H9 (cell line): ENCODE measurements at regions not wholly inside any gene's neighbourhood (a gene's known extent, or its start where the extent isn't known, plus 50 kb on each side); places are given as distances from the start of the nearest gene placed in this dataset.

Experiments used
- DNase-seq: peaks from one replicate; pipeline ENCODE4 v3.0.0-alpha.2; 2017
- H2AFZ ChIP-seq: one replicate; pipeline ENCODE4 v1.6.1; 2013; ENCODE audit warnings: mild to moderate bottlenecking, low read length, control low read depth, moderate library complexity
- H2AK5ac ChIP-seq: 2 replicates; pipeline ENCODE4 v1.6.1; 2013; ENCODE audit warnings: low read length, control low read depth, mixed read lengths; ENCODE audit not compliant: insufficient read length
- H2BK120ac ChIP-seq: one replicate; pipeline ENCODE4 v1.6.1; 2013; ENCODE audit warnings: low read depth, mild to moderate bottlenecking, low read length, control low read depth, inconsistent platforms; ENCODE audit not compliant: poor library complexity, severe bottlenecking
- H2BK12ac ChIP-seq: 2 replicates; pipeline ENCODE4 v1.6.1; 2013; ENCODE audit warnings: low read length, control low read depth, mixed read lengths, low read depth; ENCODE audit not compliant: insufficient read length
- H2BK15ac ChIP-seq: 2 replicates; pipeline ENCODE4 v1.6.1; 2013; ENCODE audit warnings: low read depth, low read length, control low read depth
- H2BK20ac ChIP-seq: one replicate; pipeline ENCODE4 v1.6.1; 2013; ENCODE audit warnings: low read depth, mild to moderate bottlenecking, low read length, control low read depth, inconsistent platforms; ENCODE audit not compliant: poor library complexity, severe bottlenecking
- H2BK5ac ChIP-seq: 2 replicates; pipeline ENCODE4 v1.6.1; 2013; ENCODE audit warnings: low read length, control low read depth, mixed read lengths; ENCODE audit not compliant: insufficient read length
- H3K14ac ChIP-seq: 2 replicates; pipeline ENCODE4 v1.6.1; 2013; ENCODE audit warnings: low read length, control low read depth; ENCODE audit not compliant: insufficient read depth
- H3K18ac ChIP-seq: 2 replicates; pipeline ENCODE4 v1.6.1; 2013; ENCODE audit warnings: low read depth, mild to moderate bottlenecking, mixed read lengths, low read length, control low read depth; ENCODE audit not compliant: insufficient read length
- H3K23ac ChIP-seq: 2 replicates; pipeline ENCODE4 v1.6.1; 2013; ENCODE audit warnings: low read length, control low read depth, mixed read lengths, low read depth; ENCODE audit not compliant: insufficient read length
- H3K23me2 ChIP-seq: 2 replicates; pipeline ENCODE4 v1.6.1; 2013; ENCODE audit warnings: low read depth, mild to moderate bottlenecking, mixed read lengths, low read length, control low read depth; ENCODE audit not compliant: insufficient read length, poor library complexity, severe bottlenecking
- H3K27ac ChIP-seq: 2 replicates; pipeline ENCODE4 v1.5.1; 2013; ENCODE audit warnings: low read length, control low read depth, mixed read lengths, low read depth; ENCODE audit not compliant: insufficient read length
- H3K27me3 ChIP-seq: 2 replicates; pipeline ENCODE4 v1.6.1; 2013; ENCODE audit warnings: low read length, control low read depth, inconsistent platforms; ENCODE audit not compliant: insufficient read depth
- H3K4ac ChIP-seq: 2 replicates; pipeline ENCODE4 v1.6.1; 2013; ENCODE audit warnings: low read depth, mild to moderate bottlenecking, control low read depth, inconsistent platforms, low read length, moderate library complexity
- H3K4me1 ChIP-seq: 2 replicates; pipeline ENCODE4 v1.6.1; 2013; ENCODE audit warnings: low read length, control low read depth, inconsistent platforms; ENCODE audit not compliant: insufficient read depth
- H3K4me2 ChIP-seq: 2 replicates; pipeline ENCODE4 v1.6.1; 2013; ENCODE audit warnings: low read length, control low read depth, mixed read lengths; ENCODE audit not compliant: insufficient read length, insufficient read depth
- H3K56ac ChIP-seq: 2 replicates; pipeline ENCODE4 v1.6.1; 2013; ENCODE audit warnings: low read depth, mild to moderate bottlenecking, mixed read lengths, low read length, control low read depth; ENCODE audit not compliant: insufficient read length
- H3K79me1 ChIP-seq: 2 replicates; pipeline ENCODE4 v1.6.1; 2013; ENCODE audit warnings: low read depth, mild to moderate bottlenecking, moderate library complexity, low read length, control low read depth, inconsistent platforms; ENCODE audit not compliant: insufficient read depth, poor library complexity, severe bottlenecking
- H3K79me2 ChIP-seq: 2 replicates; pipeline ENCODE4 v1.6.1; 2013; ENCODE audit warnings: low read length, control low read depth, inconsistent platforms; ENCODE audit not compliant: insufficient read depth
- H3K9ac ChIP-seq: 2 replicates; pipeline ENCODE4 v1.6.1; 2013; ENCODE audit warnings: low read length, control low read depth, mixed read lengths; ENCODE audit not compliant: insufficient read length; ENCODE audit errors: extremely low read depth
- H3K9me3 ChIP-seq: one replicate; pipeline ENCODE4 v1.6.1; 2013; ENCODE audit warnings: low read depth, low read length, inconsistent platforms; ENCODE audit not compliant: control insufficient read depth
- H3T11ph ChIP-seq: one replicate; pipeline ENCODE4 v1.6.1; 2013; ENCODE audit warnings: mild to moderate bottlenecking, low read length, control low read depth, inconsistent platforms
- H4K20me1 ChIP-seq: one replicate; pipeline ENCODE4 v1.6.1; 2013; ENCODE audit not compliant: control insufficient read depth, insufficient read length, insufficient read depth
- H4K5ac ChIP-seq: 2 replicates; pipeline ENCODE4 v1.6.1; 2013; ENCODE audit warnings: low read depth, mild to moderate bottlenecking, mixed read lengths, low read length, control low read depth; ENCODE audit not compliant: insufficient read length
- H4K8ac ChIP-seq: replicated peaks from 2 replicates; pipeline ENCODE4 v1.6.1; 2013; ENCODE audit warnings: low read length, control low read depth, mixed read lengths, low read depth; ENCODE audit not compliant: insufficient read length
- H4K91ac ChIP-seq: 2 replicates; pipeline ENCODE4 v1.6.1; 2013; ENCODE audit warnings: low read depth, mild to moderate bottlenecking, moderate library complexity, mixed read lengths, low read length, control low read depth; ENCODE audit not compliant: insufficient read length
- H3K27ac Mint-ChIP-seq, 3 experiments: 2 replicates in 2 of 3; 3 replicates in 1 of 3; pipeline ENCODE4 v1.8.0; 2020 to 2021; ENCODE audit warnings: mixed read lengths in 3 of 3, mild to moderate bottlenecking in 1 of 3, moderate library complexity in 1 of 3
- H3K27me3 Mint-ChIP-seq: 2 replicates; pipeline ENCODE4 v1.8.0; 2021; ENCODE audit warnings: low read depth, mild to moderate bottlenecking, moderate library complexity, mixed read lengths
- H3K36me3 Mint-ChIP-seq, 3 experiments: 2 replicates in 2 of 3; 3 replicates in 1 of 3; pipeline ENCODE4 v1.8.0; 2020 to 2021; ENCODE audit warnings: low read depth in 3 of 3, mixed read lengths in 3 of 3; ENCODE audit not compliant: insufficient read depth in 1 of 3
- H3K4me1 Mint-ChIP-seq, 2 experiments: 2 replicates each; pipeline ENCODE4 v1.8.0; 2020; ENCODE audit warnings: mixed read lengths in 2 of 2
- H3K4me3 Mint-ChIP-seq, 2 experiments: 2 replicates in 1 of 2; 3 replicates in 1 of 2; pipeline ENCODE4 v1.8.0; 2020 to 2021; ENCODE audit warnings: mild to moderate bottlenecking in 2 of 2, mixed read lengths in 2 of 2, moderate library complexity in 1 of 2
- H3K9me3 Mint-ChIP-seq, 2 experiments: 2 replicates in 1 of 2; 3 replicates in 1 of 2; pipeline ENCODE4 v1.8.0; 2020; ENCODE audit warnings: mild to moderate bottlenecking in 2 of 2, mixed read lengths in 2 of 2, moderate library complexity in 1 of 2
- WGBS: extraction: QIAGEN DNeasy Blood & Tissue Kit; methylation state at CpG from one replicate; pipeline ENCODE4 v1.1.7; 2013; ENCODE audit warnings: missing lambda C conversion rate, low lambda C conversion rate, mixed read lengths; ENCODE audit not compliant: insufficient read length; ENCODE audit errors: extremely low coverage; 5-methylcytosine and 5-hydroxymethylcytosine counted together
- TF ChIP-seq, protein P1 (sequence below): fragments of 200-600 bp; sonication (generic); conservative IDR thresholded peaks from 3 replicates; pipeline ENCODE4 v1.8.0; 2021; ENCODE audit warnings: antibody characterized with exemption, mild to moderate bottlenecking

DNA sequence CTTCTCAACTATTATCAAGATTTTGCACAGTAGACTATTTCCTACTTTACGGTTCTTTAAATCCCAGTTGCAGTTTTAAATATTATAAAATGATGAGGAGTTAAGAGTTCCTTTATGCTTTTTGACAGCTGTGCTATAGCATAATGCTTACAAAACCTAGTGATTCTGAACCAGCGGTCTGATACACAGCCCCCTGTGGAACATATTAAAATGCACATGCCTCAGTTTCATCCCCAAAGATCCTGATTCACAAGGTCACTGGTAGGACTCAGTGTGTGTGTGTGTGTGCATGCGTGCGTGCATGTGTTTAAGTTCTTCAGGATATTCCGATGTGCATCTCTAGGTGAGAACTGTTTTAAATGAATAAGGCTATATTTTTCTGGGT is 330.1 kb upstream of the TPM1 start:
- no peaks in the 10 kb centered on the region; the same call in 1 of the 2 replicates for H3K27me3 Mint-ChIP-seq
- Histone ChIP-seq H3K14ac (no peak overlapping the region), H3K79me2 (no peaks in the 10 kb centered on the region), H2BK5ac (no peak overlapping the region), H2AFZ (no peak overlapping the region), H3K23ac (no peak overlapping the region), H2BK120ac (no peak overlapping the region), H3K4me2 (no peak overlapping the region), H4K91ac (no peak overlapping the region), H3K4ac (no peak overlapping the region), H3K79me1 (no peaks in the 10 kb centered on the region), H2AK5ac (no peak overlapping the region), H4K8ac (no peak overlapping the region), H3T11ph (no peak overlapping the region), H3K9ac (no peak overlapping the region), H3K4me1 (no peaks in the 10 kb centered on the region), H3K9me3 (no peaks in the 10 kb centered on the region), H3K56ac (no peak overlapping the region), H4K5ac (no peak overlapping the region), H4K20me1 (no peaks in the 10 kb centered on the region), H3K27me3 (no peaks in the 10 kb centered on the region), H3K23me2 (no peaks in the 10 kb centered on the region), H2BK15ac (no peak overlapping the region), H2BK12ac (no peak overlapping the region), H3K18ac (no peak overlapping the region), H2BK20ac (no peak overlapping the region), H3K27ac (no peak overlapping the region)
- no peak overlapping the region for H3K4me3 Mint-ChIP-seq
- no CpG with 5 or more reads among the region's 5 CpGs for WGBS
- no peaks in the 10 kb centered on the region for H3K9me3 Mint-ChIP-seq
- DNase-seq = no peak
- peaks cover 8 to 9% of the 10 kb centered on the region in 2 experiments for H3K4me1 Mint-ChIP-seq
- peaks cover 0 to 10% (median 6%) of the 10 kb centered on the region in 3 experiments; a peak in 5 of 7 replicates for H3K36me3 Mint-ChIP-seq
- TF ChIP-seq, protein P1, sequence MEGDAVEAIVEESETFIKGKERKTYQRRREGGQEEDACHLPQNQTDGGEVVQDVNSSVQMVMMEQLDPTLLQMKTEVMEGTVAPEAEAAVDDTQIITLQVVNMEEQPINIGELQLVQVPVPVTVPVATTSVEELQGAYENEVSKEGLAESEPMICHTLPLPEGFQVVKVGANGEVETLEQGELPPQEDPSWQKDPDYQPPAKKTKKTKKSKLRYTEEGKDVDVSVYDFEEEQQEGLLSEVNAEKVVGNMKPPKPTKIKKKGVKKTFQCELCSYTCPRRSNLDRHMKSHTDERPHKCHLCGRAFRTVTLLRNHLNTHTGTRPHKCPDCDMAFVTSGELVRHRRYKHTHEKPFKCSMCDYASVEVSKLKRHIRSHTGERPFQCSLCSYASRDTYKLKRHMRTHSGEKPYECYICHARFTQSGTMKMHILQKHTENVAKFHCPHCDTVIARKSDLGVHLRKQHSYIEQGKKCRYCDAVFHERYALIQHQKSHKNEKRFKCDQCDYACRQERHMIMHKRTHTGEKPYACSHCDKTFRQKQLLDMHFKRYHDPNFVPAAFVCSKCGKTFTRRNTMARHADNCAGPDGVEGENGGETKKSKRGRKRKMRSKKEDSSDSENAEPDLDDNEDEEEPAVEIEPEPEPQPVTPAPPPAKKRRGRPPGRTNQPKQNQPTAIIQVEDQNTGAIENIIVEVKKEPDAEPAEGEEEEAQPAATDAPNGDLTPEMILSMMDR = no peak
- H3K27ac Mint-ChIP-seq = no peak overlapping the region
